AG10803 (cell line): ENCODE measurements at regions not wholly inside any gene's neighbourhood (a gene's known extent, or its start where the extent isn't known, plus 50 kb on each side); places are given as distances from the start of the nearest gene placed in this dataset.

Experiments
- DNase-seq: peaks from one replicate; pipeline ENCODE4 v3.0.0; 2010; ENCODE audit warnings: low read depth
- H3K4me3 ChIP-seq: 2 replicates; pipeline ENCODE4 v1.5.1; 2011; ENCODE audit warnings: mild to moderate bottlenecking, low read length, control low read depth
- TF ChIP-seq, protein P1 (sequence below): conservative IDR thresholded peaks from 2 replicates; pipeline ENCODE4 v1.5.1; 2011; ENCODE audit warnings: mild to moderate bottlenecking, low read length, control low read depth, inconsistent platforms

DNA sequence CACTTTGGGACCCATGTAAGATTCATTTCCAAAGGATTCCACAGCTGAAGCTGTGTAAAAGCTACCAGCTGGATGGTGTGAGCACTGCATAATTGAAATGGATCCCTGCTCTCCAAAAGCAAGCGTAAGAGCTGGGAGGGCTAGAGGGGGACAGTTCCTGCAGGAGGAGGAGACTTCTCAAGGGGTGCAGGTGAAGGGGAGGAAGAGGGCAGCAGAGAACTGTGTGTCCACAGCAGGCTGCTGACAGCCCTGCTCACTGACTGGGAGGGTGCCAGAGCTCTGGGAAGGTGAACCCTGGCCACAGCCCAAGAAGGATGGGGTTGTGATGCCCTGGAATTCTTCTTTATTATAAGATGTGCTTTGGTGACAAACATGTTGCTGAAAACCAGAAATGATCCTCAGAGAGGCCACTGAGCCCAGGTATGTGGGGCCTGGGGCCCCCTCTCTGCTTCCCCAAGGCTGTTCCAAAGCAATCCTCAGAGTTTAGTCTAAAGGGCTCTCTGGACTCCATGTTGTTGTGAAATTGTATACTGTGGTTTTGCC lies 112.8 kb upstream of the SLC25A48 start:
- TF ChIP-seq, protein P1, sequence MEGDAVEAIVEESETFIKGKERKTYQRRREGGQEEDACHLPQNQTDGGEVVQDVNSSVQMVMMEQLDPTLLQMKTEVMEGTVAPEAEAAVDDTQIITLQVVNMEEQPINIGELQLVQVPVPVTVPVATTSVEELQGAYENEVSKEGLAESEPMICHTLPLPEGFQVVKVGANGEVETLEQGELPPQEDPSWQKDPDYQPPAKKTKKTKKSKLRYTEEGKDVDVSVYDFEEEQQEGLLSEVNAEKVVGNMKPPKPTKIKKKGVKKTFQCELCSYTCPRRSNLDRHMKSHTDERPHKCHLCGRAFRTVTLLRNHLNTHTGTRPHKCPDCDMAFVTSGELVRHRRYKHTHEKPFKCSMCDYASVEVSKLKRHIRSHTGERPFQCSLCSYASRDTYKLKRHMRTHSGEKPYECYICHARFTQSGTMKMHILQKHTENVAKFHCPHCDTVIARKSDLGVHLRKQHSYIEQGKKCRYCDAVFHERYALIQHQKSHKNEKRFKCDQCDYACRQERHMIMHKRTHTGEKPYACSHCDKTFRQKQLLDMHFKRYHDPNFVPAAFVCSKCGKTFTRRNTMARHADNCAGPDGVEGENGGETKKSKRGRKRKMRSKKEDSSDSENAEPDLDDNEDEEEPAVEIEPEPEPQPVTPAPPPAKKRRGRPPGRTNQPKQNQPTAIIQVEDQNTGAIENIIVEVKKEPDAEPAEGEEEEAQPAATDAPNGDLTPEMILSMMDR: no peak
- no peak overlapping the region for H3K4me3 ChIP-seq
- no peak for DNase-seq

- H3K4me3 ChIP-seq: no peak overlapping the region
- TF ChIP-seq, protein P1: no peak
- no peak for DNase-seq
Observed at GRCh38 chr5:135720191-135720590, 114.3 kb upstream of the SLC25A48 start.

GRCh38 chr5:135719428-135720063 lies 114.9 kb upstream of the SLC25A48 start:
- TF ChIP-seq, protein P1: no peak
- no peak overlapping the region for H3K4me3 ChIP-seq
- DNase-seq: no peak

- no peak overlapping the region for H3K4me3 ChIP-seq
- TF ChIP-seq, protein P1: no peak
- DNase-seq: no peak
Observed at GRCh38 chr5:135718651-135719050, 115.8 kb upstream of the SLC25A48 start.

DNA sequence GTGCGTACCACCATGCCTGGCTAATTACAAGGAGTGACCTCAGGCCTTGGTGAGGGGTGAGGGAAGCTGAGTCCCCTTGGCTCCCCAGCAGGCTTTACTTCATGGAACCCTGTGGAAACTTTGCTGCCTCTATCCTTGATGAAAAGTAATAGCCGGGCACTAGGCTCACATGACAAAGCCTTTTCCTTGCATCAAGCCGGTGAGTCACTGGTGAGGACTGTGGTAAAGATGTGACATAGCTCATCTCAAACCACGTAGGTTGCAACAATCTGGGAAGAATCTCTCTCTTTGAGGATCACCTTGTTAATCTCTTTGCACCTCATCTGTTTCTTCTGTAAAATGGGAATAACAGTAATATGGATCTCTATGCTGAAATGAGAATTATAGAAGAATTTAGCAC lies 116.3 kb upstream of the SLC25A48 start:
- H3K4me3 ChIP-seq: no peak overlapping the region
- DNase-seq: peak; percentile 47
- TF ChIP-seq, protein P1: no peak

DNA sequence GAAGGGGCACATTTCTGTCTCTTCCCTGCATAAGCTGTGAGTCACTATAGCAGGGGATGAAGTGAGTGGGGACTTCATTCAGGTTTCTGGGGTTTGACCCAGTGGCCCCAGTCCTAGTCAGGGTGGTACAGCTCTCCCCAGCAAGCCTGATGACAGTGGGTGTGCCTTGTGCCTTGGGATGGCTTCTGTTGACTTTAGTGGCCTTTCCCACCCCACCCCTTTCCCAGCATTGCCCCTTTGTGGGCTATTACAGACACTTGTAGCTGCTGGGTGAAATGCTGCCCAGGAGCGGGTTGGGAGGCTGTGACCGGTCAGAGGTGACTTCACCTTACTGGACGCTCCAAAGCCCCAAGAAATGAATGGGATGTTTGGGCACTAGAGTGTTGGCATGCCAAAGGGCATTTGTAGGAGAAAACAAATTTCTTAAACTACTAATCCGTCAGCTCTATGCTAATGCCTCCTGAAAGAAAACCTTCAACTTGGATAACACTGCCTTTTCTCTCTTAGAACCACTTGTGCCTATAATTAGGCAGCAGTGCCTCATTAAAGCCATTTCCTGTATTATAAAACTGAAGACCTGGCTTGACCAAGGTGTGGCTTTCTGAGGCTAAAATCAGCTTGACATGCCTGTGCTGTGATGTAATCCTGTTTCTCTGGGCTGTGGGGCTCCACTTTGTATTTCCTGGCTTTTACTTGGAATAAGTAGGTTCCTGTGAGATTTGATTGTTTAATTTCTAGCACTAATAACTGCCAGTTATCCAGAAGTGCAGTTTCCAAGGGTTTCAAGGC lies 119.0 kb upstream of the SLC25A48 start:
- H3K4me3 ChIP-seq: no peak overlapping the region
- TF ChIP-seq, protein P1: no peak
- no peak for DNase-seq
